ENCODE measurements at regions not wholly inside any gene's neighbourhood (a gene's known extent, or its start where the extent isn't known, plus 50 kb on each side); places are given as distances from the start of the nearest gene placed in this dataset.

- DNase-seq, result no peak
Measured at GRCh38 chr5:164357395-164358033, 852.1 kb downstream of the MAT2B start.

GRCh38 chr5:164358531-164359259 lies 853.3 kb downstream of the MAT2B start:
- DNase-seq, result no peak

GRCh38 chr5:164359260-164360255 lies 854.1 kb downstream of the MAT2B start:
- no peak for DNase-seq

GRCh38 chr5:164360589-164360988 lies 855.2 kb downstream of the MAT2B start:
- DNase-seq, result no peak

- peak in 1 of 2 experiments; percentile 67 for DNase-seq
Measured at GRCh38 chr5:164361986-164362385, 856.6 kb downstream of the MAT2B start.

GRCh38 chr5:164362835-164363234 lies 857.4 kb downstream of the MAT2B start:
- no peak for DNase-seq

- no peak for DNase-seq
Measured at GRCh38 chr5:164364237-164365208, 859.1 kb downstream of the MAT2B start.

- peak in 1 of 2 experiments; percentile 16 for DNase-seq
Measured at GRCh38 chr5:164370841-164371240, 865.4 kb downstream of the MAT2B start.

- no peak for DNase-seq
Measured at GRCh38 chr5:164372892-164373291, 867.5 kb downstream of the MAT2B start.

GRCh38 chr5:164373876-164374275 lies 868.5 kb downstream of the MAT2B start:
- DNase-seq, result no peak

GRCh38 chr5:164375051-164375450 lies 869.6 kb downstream of the MAT2B start:
- no peak for DNase-seq

- no peak for DNase-seq
Measured at GRCh38 chr5:164376843-164377242, 871.4 kb downstream of the MAT2B start.

GRCh38 chr5:164377746-164378145 lies 872.3 kb downstream of the MAT2B start:
- no peak for DNase-seq

- DNase-seq, result no peak
Measured at GRCh38 chr5:164383662-164384061, 878.2 kb downstream of the MAT2B start.

- DNase-seq, result no peak
Measured at GRCh38 chr5:164392531-164392930, 887.1 kb downstream of the MAT2B start.

GRCh38 chr5:164394686-164395194 lies 889.3 kb downstream of the MAT2B start:
- DNase-seq, result no peak

- no peak for DNase-seq
Measured at GRCh38 chr5:164412531-164412930, 907.1 kb downstream of the MAT2B start.

- DNase-seq, result no peak
Measured at GRCh38 chr5:164420161-164420560, 914.7 kb downstream of the MAT2B start.

- DNase-seq, result no peak
Measured at GRCh38 chr5:164422400-164422799, 917.0 kb downstream of the MAT2B start.

- no peak for DNase-seq
Measured at GRCh38 chr5:164431634-164432304, 926.4 kb downstream of the MAT2B start.

Measured in NCI-H2081 (cell line).